GM12864 (cell line): ENCODE measurements at regions not wholly inside any gene's neighbourhood (a gene's known extent, or its start where the extent isn't known, plus 50 kb on each side); places are given as distances from the start of the nearest gene placed in this dataset.

Source experiments
- DNase-seq: peaks from one replicate; pipeline ENCODE4 v3.0.0-alpha.2; 2011; ENCODE audit warnings: low read depth
- H3K4me3 ChIP-seq: 2 replicates; pipeline ENCODE4 v1.5.1; 2011; ENCODE audit warnings: mild to moderate bottlenecking, low read depth, low read length, control low read depth
- CTCF ChIP-seq: IDR thresholded peaks from 2 replicates; pipeline ENCODE4 v1.5.1; 2011; ENCODE audit warnings: low read depth, mild to moderate bottlenecking, moderate library complexity, low read length, control low read depth, inconsistent platforms; ENCODE audit errors: missing control alignments

- H3K4me3 ChIP-seq: no peak overlapping the region
- no peak for DNase-seq
- TF ChIP-seq CTCF: no peak
Measured at GRCh38 chr16:79777679-79778078, 177.1 kb upstream of the MAF start.

GRCh38 chr16:79776243-79776847, 175.8 kb upstream of the MAF start:
- no peak for TF ChIP-seq CTCF
- H3K4me3 ChIP-seq: no peak overlapping the region
- no peak for DNase-seq

DNA sequence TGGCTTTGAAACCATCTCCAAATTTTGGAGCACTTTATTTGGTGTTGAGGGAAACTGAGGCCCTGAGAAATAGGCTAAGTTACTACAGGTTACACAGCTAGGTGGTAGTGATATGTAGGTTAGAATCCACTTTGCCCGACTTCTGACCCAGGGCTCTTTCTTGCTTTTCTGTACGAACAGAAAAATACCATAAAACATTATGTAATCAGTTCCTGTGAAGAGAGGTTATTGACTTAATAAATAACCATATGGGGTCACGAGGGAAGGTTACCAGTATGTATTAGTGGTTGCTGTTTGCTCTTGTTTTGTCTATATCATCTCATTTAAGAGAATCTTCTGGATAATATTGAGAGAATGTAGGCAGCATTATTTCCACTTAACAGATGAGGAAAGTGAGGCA, 172.2 kb upstream of the MAF start:
- no peak for DNase-seq
- TF ChIP-seq CTCF: no peak

GRCh38 chr16:79772048-79772447, 171.5 kb upstream of the MAF start:
- no peak for DNase-seq
- H3K4me3 ChIP-seq: no peak overlapping the region
- TF ChIP-seq CTCF: no peak

More for the DNA sequence above, 172.2 kb upstream of the MAF start:
- no peak overlapping the region for H3K4me3 ChIP-seq

DNA sequence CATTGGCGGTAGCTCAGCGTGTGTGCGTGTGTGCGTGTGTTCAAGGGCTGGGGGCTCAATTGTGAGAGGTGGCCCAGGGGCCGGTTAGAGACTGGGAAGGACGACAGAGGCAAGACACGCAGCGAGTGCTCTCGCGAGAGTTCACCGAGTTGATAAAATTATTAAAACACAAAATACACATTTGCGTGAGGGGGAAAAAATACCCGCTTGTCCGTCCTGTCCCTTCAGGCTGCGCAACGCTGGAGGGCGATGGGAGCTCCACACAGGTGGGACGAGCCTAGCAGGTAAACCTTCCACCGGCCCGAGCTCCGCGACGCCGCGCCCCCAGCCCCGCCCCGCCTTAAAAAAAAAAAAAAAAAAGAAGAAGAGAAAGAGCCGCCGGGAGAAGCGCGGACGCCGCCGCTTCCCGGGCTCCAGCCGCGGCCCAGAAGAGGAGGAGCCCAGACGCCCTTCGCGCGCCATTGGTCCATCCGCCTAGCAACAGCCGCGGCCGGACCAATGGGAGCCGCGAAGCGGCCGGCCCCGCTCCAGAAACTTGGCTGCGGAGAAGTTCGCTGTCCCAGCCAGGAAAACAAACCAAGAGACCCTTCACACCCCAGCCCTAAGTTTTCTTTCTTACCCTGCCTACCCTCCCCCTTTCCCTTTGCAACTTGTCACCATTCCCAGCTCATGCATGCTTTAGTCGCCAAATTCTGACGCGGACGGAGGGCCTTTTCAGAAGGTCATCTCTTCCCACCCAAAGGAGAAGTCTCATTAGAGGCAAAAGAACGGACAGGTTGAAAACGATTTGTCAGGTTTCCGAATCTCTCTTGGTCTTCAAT, 169.9 kb upstream of the MAF start:
- DNase-seq: peak; percentile 34
- no peak for TF ChIP-seq CTCF
- H3K4me3 ChIP-seq: peak overlapping the region; percentile 57

GRCh38 chr16:79769928-79770243, 169.3 kb upstream of the MAF start:
- no peak for TF ChIP-seq CTCF
- H3K4me3 ChIP-seq: peak overlapping the region; percentile 57
- no peak for DNase-seq
